ENCODE measurements at regions not wholly inside any gene's neighbourhood (a gene's known extent, or its start where the extent isn't known, plus 50 kb on each side); places are given as distances from the start of the nearest gene placed in this dataset.

DNA sequence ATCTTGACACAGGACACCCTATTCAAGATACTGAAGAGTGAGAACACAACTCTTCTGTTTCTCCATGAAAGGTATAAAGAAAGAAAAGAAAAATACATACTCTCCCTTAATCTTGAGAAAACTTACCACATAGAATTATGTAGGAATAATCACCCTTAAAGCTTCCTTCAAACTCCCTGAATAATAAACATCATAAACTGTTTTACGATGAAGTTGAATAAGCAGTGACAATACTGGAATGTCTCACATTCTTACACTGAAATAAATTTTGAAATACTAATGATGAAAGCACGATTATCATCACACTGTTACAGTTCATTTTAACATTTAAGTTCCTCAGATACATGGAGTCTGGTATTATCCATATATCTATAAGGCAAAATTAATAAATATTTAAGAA, 306.2 kb downstream of the IPMK start:
- Mint-ChIP-seq H3K27ac (no peak overlapping the region), H3K4me1 (ENCODE audit: unreplicated experiment) (no peaks in the 10 kb centered on the region), H3K27me3 (no peaks in the 10 kb centered on the region), H3K36me3 (no peaks in the 10 kb centered on the region), H3K9me3 (no peaks in the 10 kb centered on the region), H3K4me3 (no peak overlapping the region)
- no peak for DNase-seq (ENCODE audit: extremely low spot score, unreplicated experiment)
- no peak for TF ChIP-seq CTCF (conservative IDR thresholded peaks at IDR 0.05)

DNA sequence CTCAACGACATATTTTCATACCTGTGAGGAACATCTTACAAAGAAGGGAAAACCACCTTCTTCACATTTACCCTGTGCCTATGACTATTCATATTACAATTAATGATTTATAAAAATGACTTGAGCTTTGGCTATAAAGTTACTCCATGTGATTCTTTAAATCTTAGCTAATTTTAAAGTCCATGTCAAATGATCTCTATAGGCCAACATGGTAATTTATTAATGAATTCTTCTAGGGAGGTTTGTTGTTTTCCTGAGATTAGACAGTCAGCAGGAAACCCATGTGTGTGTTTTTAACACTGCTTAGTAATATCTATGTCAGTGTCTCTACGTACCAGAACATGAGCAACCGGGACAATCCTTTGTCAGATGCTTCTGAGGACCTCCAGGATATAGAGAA, 307.3 kb downstream of the IPMK start:
- no peaks in the 10 kb centered on the region for H3K36me3 Mint-ChIP-seq
- DNase-seq (ENCODE audit: extremely low spot score, unreplicated experiment) = no peak
- no peaks in the 10 kb centered on the region for H3K4me1 Mint-ChIP-seq (ENCODE audit: unreplicated experiment)
- H3K9me3 Mint-ChIP-seq = no peaks in the 10 kb centered on the region
- H3K27me3 Mint-ChIP-seq = no peaks in the 10 kb centered on the region
- H3K27ac Mint-ChIP-seq = no peak overlapping the region
- no peak overlapping the region for H3K4me3 Mint-ChIP-seq
- TF ChIP-seq CTCF (conservative IDR thresholded peaks at IDR 0.05) = no peak

GRCh38 chr10:57959318-57960006, 308.2 kb downstream of the IPMK start:
- H3K36me3 Mint-ChIP-seq = no peaks in the 10 kb centered on the region
- no peak for TF ChIP-seq CTCF (conservative IDR thresholded peaks at IDR 0.05)

DNA sequence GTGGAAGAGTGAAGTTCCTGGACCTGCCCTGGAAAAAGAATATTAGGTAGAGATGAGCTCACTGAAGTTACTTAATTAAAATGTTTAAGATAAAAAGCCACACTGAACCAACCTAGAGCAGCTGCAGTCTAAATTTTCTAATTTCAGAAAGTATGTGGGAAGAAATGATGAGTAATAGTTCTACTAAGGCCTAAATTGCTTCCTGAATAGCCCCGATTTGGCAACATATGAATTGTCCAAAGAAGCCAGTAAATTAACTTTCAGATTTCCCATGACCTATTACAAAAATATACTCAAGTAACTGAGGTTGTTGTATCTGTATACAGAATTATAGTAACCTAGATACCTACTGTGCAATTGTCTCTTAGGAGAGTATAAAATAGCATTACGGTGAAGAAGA, 312.6 kb downstream of the IPMK start:
- H3K9me3 Mint-ChIP-seq = no peaks in the 10 kb centered on the region
- no peak overlapping the region for H3K27ac Mint-ChIP-seq
- no peak for TF ChIP-seq CTCF (conservative IDR thresholded peaks at IDR 0.05)
- H3K27me3 Mint-ChIP-seq = no peaks in the 10 kb centered on the region
- H3K4me1 Mint-ChIP-seq (ENCODE audit: unreplicated experiment) = no peaks in the 10 kb centered on the region
- DNase-seq (ENCODE audit: extremely low spot score, unreplicated experiment) = no peak
- no peaks in the 10 kb centered on the region for H3K36me3 Mint-ChIP-seq
- H3K4me3 Mint-ChIP-seq = no peak overlapping the region

More at GRCh38 chr10:57959318-57960006, 308.2 kb downstream of the IPMK start:
- Mint-ChIP-seq H3K27ac (no peak overlapping the region), H3K9me3 (no peaks in the 10 kb centered on the region), H3K27me3 (no peaks in the 10 kb centered on the region), H3K4me3 (no peak overlapping the region), H3K4me1 (ENCODE audit: unreplicated experiment) (no peaks in the 10 kb centered on the region)
- DNase-seq (ENCODE audit: extremely low spot score, unreplicated experiment) = no peak

DNA sequence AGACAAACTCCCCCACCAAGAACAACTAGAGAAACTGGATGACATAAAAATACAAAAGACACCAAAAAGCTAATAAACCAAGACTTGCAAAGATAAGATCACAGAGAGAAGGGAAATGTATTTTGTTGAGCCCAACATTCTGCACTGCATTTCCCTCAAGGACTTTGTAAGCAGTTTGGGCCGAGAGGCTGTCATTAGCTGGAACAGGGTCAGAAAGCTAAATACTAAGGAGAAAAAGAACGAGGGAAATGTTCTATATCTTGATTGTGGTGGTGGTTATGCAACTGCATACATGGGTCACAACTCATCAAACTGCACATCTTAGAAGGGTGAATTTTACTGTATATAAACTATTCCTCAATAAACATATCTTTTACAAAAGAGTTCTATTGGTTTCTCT, 315.0 kb downstream of the IPMK start:
- Mint-ChIP-seq H3K4me1 (ENCODE audit: unreplicated experiment) (no peaks in the 10 kb centered on the region), H3K27ac (no peak overlapping the region), H3K4me3 (no peak overlapping the region), H3K9me3 (no peaks in the 10 kb centered on the region), H3K36me3 (no peaks in the 10 kb centered on the region), H3K27me3 (no peaks in the 10 kb centered on the region)
- TF ChIP-seq CTCF (conservative IDR thresholded peaks at IDR 0.05) = no peak
- DNase-seq (ENCODE audit: extremely low spot score, unreplicated experiment) = no peak
